Ovary (tissue), 7 donors: ENCODE measurements at regions not wholly inside any gene's neighbourhood (a gene's known extent, or its start where the extent isn't known, plus 50 kb on each side); places are given as distances from the start of the nearest gene placed in this dataset.

Experiments
- DNase-seq, 5 donors: peaks; one replicate each; pipeline ENCODE4 v3.0.0-alpha.2; 2019 to 2020
- H3K27ac ChIP-seq, 2 donors: fragments of 200-600 bp; one replicate each; pipeline versions ENCODE4 v1.5.1 to v1.8.0; 2019 to 2022
- H3K27me3 ChIP-seq: fragments of 200-600 bp; one replicate; pipeline ENCODE4 v1.8.0; 2022
- H3K36me3 ChIP-seq: fragments of 200-600 bp; sonication (generic); one replicate; pipeline ENCODE4 v1.5.1; 2019
- H3K4me1 ChIP-seq: one replicate; pipeline ENCODE4 v1.8.1; 2013; ENCODE audit warnings: mild to moderate bottlenecking, moderate library complexity; ENCODE audit not compliant: insufficient read depth
- H3K4me3 ChIP-seq: fragments of 200-600 bp; sonication (generic); one replicate; pipeline ENCODE4 v1.5.1; 2017
- H3K9me3 ChIP-seq, 2 donors: fragments of 200-600 bp in 1 of 2; sonication (generic) in 1 of 2; one replicate each; pipeline versions ENCODE4 v1.5.1 to v1.8.1; 2013 to 2019; ENCODE audit warnings: mild to moderate bottlenecking in 1 of 2, moderate library complexity in 1 of 2
- EP300 ChIP-seq: sonication (generic); formaldehyde crosslinking; IDR thresholded peaks from one replicate; pipeline ENCODE4 v1.6.1; 2017; ENCODE audit warnings: antibody characterized with exemption
- POLR2A ChIP-seq: fragments of 450-650 bp; IDR thresholded peaks from one replicate; pipeline ENCODE4 v1.6.1; 2017; ENCODE audit warnings: antibody characterized with exemption, mild to moderate bottlenecking, moderate library complexity
- WGBS, 3 donors: extraction: QIAGEN DNeasy Blood & Tissue Kit in 1 of 3; methylation state at CpG; one replicate each; pipeline versions ENCODE4 v1.1.5 to v1.1.7; 2013 to 2017; 5-methylcytosine and 5-hydroxymethylcytosine counted together
- intact Hi-C, 4 donors: fragments of 100-400 bp; cut with DNase I; formaldehyde crosslinking; loops; one replicate each; pipeline versions ENCODE4 v1.11.0 to v1.15.1; 2022 to 2023
- TF ChIP-seq, protein P1 (sequence below), 3 donors: fragments of 450-650 bp in 2 of 3; fragments of 200-600 bp in 1 of 3; IDR thresholded peaks; one replicate each; pipeline versions ENCODE4 v1.5.1 to v1.8.0; 2016 to 2022; ENCODE audit warnings: antibody characterized with exemption in 3 of 3, mild to moderate bottlenecking in 1 of 3
- donor health status: DM: no; HTN: no; CAD: no; lungs with moderate emphysema.
- donor health status: DM: no; HTN: no; CAD: no.
- donor health status: Bipolar disorder and iron deficiency.
- donor health status: DM: no; HTN: no; CAD: no.
- donor health status: DM: yes; HTN: yes; CAD: no.

DNA sequence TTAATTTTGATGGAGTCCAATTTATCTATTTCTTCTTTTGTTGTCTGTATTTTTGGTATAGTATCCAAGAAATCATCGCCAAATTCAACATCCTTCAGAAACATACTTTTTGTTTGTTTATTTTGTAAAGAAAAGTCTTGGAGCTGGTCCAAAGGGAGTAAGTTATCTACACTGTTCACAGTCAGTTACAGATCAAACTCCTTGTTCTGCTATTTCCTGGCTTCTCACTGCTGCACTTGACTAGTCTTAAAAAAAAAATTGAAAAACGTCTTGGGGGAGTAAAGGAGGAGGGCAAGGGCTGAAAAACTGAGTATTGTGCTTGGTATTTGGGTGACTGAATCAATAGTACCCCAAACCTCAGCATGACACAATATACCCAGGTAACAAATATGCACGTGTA, 105.6 kb downstream of the NFKBIZ start:
- H3K27ac ChIP-seq = no peak overlapping the region
- DNase-seq = no peak
- H3K4me3 ChIP-seq = no peak overlapping the region
- 11 to 20% (median 14%) methylated on average over 3 of the region's 3 CpGs for WGBS, 3 donors
- intact Hi-C loops = no loop called here
- no peaks in the 10 kb centered on the region for H3K4me1 ChIP-seq
- TF ChIP-seq, protein P1, sequence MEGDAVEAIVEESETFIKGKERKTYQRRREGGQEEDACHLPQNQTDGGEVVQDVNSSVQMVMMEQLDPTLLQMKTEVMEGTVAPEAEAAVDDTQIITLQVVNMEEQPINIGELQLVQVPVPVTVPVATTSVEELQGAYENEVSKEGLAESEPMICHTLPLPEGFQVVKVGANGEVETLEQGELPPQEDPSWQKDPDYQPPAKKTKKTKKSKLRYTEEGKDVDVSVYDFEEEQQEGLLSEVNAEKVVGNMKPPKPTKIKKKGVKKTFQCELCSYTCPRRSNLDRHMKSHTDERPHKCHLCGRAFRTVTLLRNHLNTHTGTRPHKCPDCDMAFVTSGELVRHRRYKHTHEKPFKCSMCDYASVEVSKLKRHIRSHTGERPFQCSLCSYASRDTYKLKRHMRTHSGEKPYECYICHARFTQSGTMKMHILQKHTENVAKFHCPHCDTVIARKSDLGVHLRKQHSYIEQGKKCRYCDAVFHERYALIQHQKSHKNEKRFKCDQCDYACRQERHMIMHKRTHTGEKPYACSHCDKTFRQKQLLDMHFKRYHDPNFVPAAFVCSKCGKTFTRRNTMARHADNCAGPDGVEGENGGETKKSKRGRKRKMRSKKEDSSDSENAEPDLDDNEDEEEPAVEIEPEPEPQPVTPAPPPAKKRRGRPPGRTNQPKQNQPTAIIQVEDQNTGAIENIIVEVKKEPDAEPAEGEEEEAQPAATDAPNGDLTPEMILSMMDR (IDR thresholded peaks at IDR 0.05) = no peak
- TF ChIP-seq EP300 (no peak), POLR2A (no peak)
- H3K9me3 ChIP-seq = no peaks in the 10 kb centered on the region
- H3K27me3 ChIP-seq = no peaks in the 10 kb centered on the region
- H3K36me3 ChIP-seq = no peaks in the 10 kb centered on the region

DNA sequence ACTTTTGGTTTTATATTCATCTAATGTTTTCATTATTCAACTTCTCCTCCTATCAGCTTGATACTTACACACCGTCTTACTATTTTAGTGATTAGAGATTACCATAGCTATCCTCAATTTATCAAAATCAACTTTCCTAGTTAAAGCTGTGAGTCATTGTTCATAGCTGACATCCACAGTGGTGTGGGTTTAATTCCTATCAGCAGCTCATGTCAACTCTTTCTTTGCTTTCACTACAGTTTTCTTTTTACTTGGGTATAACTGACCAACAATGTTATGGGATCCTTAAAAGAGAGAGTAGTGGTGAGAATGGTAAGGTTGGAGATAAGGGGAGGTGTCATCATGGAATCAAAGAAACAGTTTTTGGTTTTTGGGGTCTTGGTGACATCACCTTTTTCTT, 112.7 kb downstream of the NFKBIZ start:
- 29 to 50% (median 30%) methylated on average over 1 of the region's 1 CpG for WGBS, 3 donors
- TF ChIP-seq POLR2A = no peak
- TF ChIP-seq, protein P1 (IDR thresholded peaks at IDR 0.05) = no peak
- intact Hi-C loops = no loop called here
- H3K27me3 ChIP-seq = no peaks in the 10 kb centered on the region
- H3K36me3 ChIP-seq = no peaks in the 10 kb centered on the region
- no peaks in the 10 kb centered on the region for H3K4me1 ChIP-seq
- H3K9me3 ChIP-seq = no peaks in the 10 kb centered on the region
- no peak overlapping the region for H3K27ac ChIP-seq
- H3K4me3 ChIP-seq = no peak overlapping the region
- DNase-seq = no peak

DNA sequence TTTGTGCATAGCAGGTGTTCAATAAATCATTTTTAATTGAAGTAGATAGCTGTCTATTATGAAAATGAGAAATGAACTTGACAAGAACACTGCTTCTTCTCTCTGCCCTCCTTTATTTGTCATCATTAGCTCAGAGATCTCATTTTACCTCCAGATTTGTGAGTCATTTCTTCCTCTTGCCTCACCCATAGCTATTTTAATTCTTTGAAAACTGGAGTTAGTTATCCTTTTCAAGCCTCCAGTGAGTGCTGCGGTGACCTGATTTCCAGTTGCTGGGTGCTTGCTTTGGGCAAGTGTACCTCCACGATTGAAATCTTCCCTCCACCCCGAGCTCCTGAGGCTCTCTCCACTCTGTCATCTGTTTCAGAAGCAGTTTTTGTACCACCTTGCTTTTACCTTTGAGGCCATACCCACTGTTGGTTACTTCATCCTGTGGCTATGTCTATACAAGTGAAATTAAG, 114.6 kb downstream of the NFKBIZ start:
- no peak for DNase-seq
- intact Hi-C loops = no loop called here
- Histone ChIP-seq H3K36me3 (no peaks in the 10 kb centered on the region), H3K27me3 (no peaks in the 10 kb centered on the region), H3K27ac (no peak overlapping the region), H3K4me3 (no peak overlapping the region), H3K4me1 (no peaks in the 10 kb centered on the region), H3K9me3 (no peaks in the 10 kb centered on the region)
- TF ChIP-seq, protein P1 (IDR thresholded peaks at IDR 0.05) = no peak
- TF ChIP-seq EP300 (no peak), POLR2A (no peak)
- WGBS, 3 donors = 71 to 88% (median 77%) methylated on average over 3 of the region's 3 CpGs

DNA sequence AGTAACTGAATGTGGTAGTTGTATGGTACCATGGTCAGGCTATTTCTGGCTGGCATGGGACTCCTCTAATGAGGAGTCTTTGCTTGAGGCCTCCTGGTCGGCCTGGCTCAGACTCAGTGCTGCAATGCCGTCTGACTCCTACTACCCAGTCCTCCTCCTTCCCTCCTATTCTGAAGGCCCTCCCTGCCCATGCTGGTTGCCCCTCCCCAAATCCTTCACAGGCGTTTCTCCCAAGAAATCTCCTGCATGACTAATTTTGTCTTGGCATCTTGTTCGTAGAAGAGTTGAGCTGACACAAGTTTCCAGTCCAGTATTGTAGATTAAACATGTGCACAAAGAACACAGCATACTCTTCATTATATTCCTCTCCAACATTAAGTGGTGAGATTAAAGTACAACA, 115.5 kb downstream of the NFKBIZ start:
- TF ChIP-seq POLR2A = no peak
- TF ChIP-seq, protein P1 (IDR thresholded peaks at IDR 0.05) = no peak
- no peak for TF ChIP-seq EP300
- no peak overlapping the region for H3K4me3 ChIP-seq
- no peaks in the 10 kb centered on the region for H3K36me3 ChIP-seq
- no peaks in the 10 kb centered on the region for H3K27me3 ChIP-seq
- no peaks in the 10 kb centered on the region for H3K9me3 ChIP-seq
- DNase-seq = no peak
- WGBS, 3 donors = 47 to 60% (median 54%) methylated on average over 4 of the region's 4 CpGs
- intact Hi-C loops = no loop called here
- H3K4me1 ChIP-seq = no peaks in the 10 kb centered on the region
- no peak overlapping the region for H3K27ac ChIP-seq

DNA sequence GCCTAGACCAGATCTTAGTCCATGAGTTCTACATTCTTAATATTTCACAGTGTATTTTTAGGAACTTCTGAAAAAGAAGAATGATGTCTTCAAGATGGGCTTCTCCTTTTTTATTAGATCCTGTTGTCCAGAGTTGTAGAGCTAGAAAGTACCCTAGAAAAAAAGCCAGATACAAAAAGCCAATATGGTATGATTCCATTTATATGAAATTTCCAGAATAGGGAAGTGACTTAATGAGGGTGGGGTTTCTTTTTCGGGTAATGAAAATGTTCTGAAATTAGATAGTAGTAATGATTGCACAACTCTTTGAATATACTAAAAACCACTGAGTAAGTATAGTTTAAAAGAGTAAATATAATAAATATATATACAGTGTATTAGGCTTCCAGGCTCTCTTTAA, 116.9 kb downstream of the NFKBIZ start:
- Histone ChIP-seq H3K4me1 (no peaks in the 10 kb centered on the region), H3K27me3 (no peaks in the 10 kb centered on the region), H3K27ac (no peak overlapping the region), H3K36me3 (no peaks in the 10 kb centered on the region), H3K9me3 (no peaks in the 10 kb centered on the region), H3K4me3 (no peak overlapping the region)
- DNase-seq = no peak
- WGBS, 3 donors = 77 to 84% (median 83%) methylated on average over 1 of the region's 1 CpG
- TF ChIP-seq POLR2A (no peak), EP300 (no peak)
- TF ChIP-seq, protein P1 (IDR thresholded peaks at IDR 0.05) = no peak
- intact Hi-C loops = no loop called here
